Thymus (tissue), 11 donors: ENCODE measurements at regions not wholly inside any gene's neighbourhood (a gene's known extent, or its start where the extent isn't known, plus 50 kb on each side); places are given as distances from the start of the nearest gene placed in this dataset.

Experiments used
- DNase-seq, 9 donors: peaks; one replicate each; pipeline ENCODE4 v3.0.0-alpha.2; 2013; ENCODE audit warnings: low spot score in 9 of 9, low read depth in 6 of 9, missing footprints in 1 of 9
- H3K27ac ChIP-seq, 2 donors: one replicate each; pipeline ENCODE4 v1.5.1; 2013; ENCODE audit warnings: control low read depth in 1 of 2, low read depth in 1 of 2, low read length in 1 of 2, mild to moderate bottlenecking in 1 of 2, moderate library complexity in 1 of 2
- H3K27me3 ChIP-seq, 2 donors: one replicate each; pipeline ENCODE4 v1.5.1; 2013; ENCODE audit warnings: low read length in 1 of 2; ENCODE audit not compliant: control insufficient read depth in 2 of 2, insufficient read depth in 1 of 2
- H3K36me3 ChIP-seq, 2 donors: one replicate each; pipeline ENCODE4 v1.5.1; 2013; ENCODE audit warnings: low read length in 1 of 2, mild to moderate bottlenecking in 1 of 2, moderate library complexity in 1 of 2; ENCODE audit not compliant: control insufficient read depth in 2 of 2, insufficient read depth in 2 of 2
- H3K4me1 ChIP-seq, 2 donors: one replicate each; pipeline ENCODE4 v1.5.1; 2013; ENCODE audit warnings: low read length in 2 of 2; ENCODE audit not compliant: control insufficient read depth in 2 of 2, insufficient read depth in 2 of 2
- H3K4me3 ChIP-seq, 2 donors: one replicate each; pipeline ENCODE4 v1.5.1; 2013; ENCODE audit warnings: low read length in 2 of 2, control low read depth in 1 of 2, mild to moderate bottlenecking in 1 of 2
- H3K9me3 ChIP-seq, 2 donors: one replicate each; pipeline ENCODE4 v1.5.1; 2013; ENCODE audit warnings: low read length in 1 of 2, mild to moderate bottlenecking in 1 of 2; ENCODE audit not compliant: control insufficient read depth in 2 of 2, insufficient read depth in 1 of 2
- WGBS: extraction: QIAGEN DNeasy Blood & Tissue Kit; methylation state at CpG from one replicate; pipeline ENCODE4 v1.1.7; 2013; 5-methylcytosine and 5-hydroxymethylcytosine counted together
- donor health status: healthy.

- Histone ChIP-seq H3K9me3 (no peaks in the 10 kb centered on the region), H3K4me3 (no peak overlapping the region), H3K4me1 (no peaks in the 10 kb centered on the region), H3K27me3 (no peaks in the 10 kb centered on the region), H3K36me3 (no peaks in the 10 kb centered on the region), H3K27ac (peak overlapping the region in 1 of 2 donors; percentile 52)
- 95% methylated on average over 7 of the region's 7 CpGs for WGBS
- no peak for DNase-seq
These were observed 149.3 kb downstream of the SPRY1 start for GRCh38 chr4:123545667-123546572.

DNA sequence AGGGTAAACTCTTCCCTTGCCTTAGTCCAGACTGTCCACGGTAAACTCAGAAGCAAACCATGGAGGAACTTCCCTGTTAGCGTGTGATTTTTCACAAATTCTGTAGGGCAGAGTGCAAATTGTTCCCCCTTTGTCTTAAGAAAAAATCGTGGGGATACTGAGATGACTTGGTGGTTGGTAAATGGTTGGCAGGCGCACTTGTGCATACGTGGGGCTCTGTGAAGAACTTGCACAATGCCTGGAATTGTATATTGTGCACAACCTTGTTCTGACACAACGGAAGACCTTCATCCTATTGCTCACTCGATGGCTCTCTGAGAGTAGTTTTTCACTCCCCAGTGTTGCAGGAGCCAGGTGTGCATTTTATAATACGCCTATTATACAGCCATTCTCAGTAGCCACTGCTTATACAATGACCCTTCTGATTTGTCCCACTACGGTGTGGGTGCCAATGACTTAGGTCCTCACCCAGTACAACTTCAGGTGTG, 150.0 kb downstream of the SPRY1 start:
- Histone ChIP-seq H3K27me3 (no peaks in the 10 kb centered on the region), H3K4me3 (no peak overlapping the region), H3K27ac (peak overlapping the region in 1 of 2 donors; percentile 8), H3K4me1 (no peaks in the 10 kb centered on the region), H3K9me3 (no peaks in the 10 kb centered on the region), H3K36me3 (no peaks in the 10 kb centered on the region)
- 96% methylated on average over 9 of the region's 9 CpGs for WGBS
- no peak for DNase-seq

GRCh38 chr4:123547216-123548165, 150.9 kb downstream of the SPRY1 start:
- 95% methylated on average over 26 of the region's 26 CpGs for WGBS
- DNase-seq, result no peak
- H3K27ac ChIP-seq, result peak overlapping the region; percentile 8 to 45
- no peaks in the 10 kb centered on the region for H3K9me3 ChIP-seq
- H3K36me3 ChIP-seq, result no peaks in the 10 kb centered on the region
- no peak overlapping the region for H3K4me3 ChIP-seq
- H3K4me1 ChIP-seq, result no peaks in the 10 kb centered on the region
- no peaks in the 10 kb centered on the region for H3K27me3 ChIP-seq

DNA sequence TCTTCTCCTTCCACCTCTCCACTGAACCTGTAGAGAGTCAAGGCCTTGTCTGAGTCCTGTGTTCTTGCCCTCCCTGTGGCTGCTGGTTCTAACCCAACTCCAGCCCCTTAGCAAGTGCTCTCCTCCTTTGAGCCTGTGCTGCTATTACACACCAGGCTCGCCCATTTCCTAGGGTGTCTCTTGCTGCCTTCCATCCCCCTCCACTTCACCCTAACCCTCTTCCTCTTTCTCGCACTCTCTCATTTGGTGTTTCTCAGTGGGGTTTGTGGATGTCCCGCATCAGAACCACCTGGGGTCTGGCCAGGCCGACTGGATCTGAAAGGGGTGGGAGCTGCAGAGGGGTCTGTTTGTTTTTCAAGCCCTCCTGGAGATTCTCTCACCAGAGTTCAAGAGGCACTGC, 156.7 kb downstream of the SPRY1 start:
- no peak overlapping the region for H3K4me3 ChIP-seq

DNA sequence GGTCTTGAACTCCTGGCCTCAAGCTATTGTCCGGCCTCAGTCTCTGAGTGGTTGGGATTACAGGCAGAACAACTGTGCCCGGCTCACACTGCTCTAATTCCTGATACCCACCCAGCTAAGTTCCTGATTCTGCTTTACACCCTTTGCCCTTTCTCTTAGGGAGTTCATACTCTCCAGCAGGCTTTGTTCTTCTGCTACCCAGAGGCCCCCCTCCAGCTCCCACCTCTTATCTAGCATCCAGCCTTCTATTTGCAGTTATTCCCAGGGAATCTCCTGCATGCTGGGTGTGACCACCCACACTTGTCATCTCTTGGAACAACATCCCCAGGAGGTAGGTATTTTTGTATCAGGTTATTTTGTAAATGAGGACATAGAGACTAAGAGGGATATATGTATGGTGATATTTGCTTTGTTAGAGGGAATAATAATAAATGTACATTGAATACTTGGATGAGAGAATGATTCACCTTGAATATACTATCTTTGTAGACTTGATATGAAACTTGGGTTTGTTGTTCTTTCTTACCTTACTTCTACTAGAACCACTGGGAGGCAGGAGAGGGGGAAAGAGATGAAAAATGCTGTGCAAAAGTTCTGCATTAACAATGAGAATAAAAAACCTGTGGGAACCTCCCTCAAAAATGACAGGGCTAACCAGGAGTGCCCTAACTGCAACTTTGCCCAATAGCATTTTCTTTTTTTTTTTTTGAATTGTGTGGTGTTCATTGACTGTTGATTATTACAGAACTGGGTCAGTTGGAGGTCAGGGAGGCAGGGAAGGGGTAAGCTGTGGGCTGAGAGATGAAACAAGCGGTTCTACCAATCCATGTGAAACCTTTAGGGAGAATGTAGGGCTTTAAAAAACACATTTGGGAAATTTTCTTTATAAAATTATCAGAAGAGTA, 157.4 kb downstream of the SPRY1 start:
- peaks cover 0 to 10% of the 10 kb centered on the region in 2 donors for H3K4me1 ChIP-seq
- no peaks in the 10 kb centered on the region for H3K36me3 ChIP-seq
- no peak overlapping the region for H3K4me3 ChIP-seq
- 97% methylated on average over 3 of the region's 3 CpGs for WGBS
- no peak overlapping the region for H3K27ac ChIP-seq
- no peaks in the 10 kb centered on the region for H3K27me3 ChIP-seq
- no peaks in the 10 kb centered on the region for H3K9me3 ChIP-seq
- DNase-seq, result no peak

More for the DNA sequence above, 156.7 kb downstream of the SPRY1 start:
- no peaks in the 10 kb centered on the region for H3K36me3 ChIP-seq
- H3K4me1 ChIP-seq, result peaks cover 0 to 10% of the 10 kb centered on the region in 2 donors
- no peak overlapping the region for H3K27ac ChIP-seq
- H3K27me3 ChIP-seq, result no peaks in the 10 kb centered on the region
- WGBS, result 44% methylated on average over 4 of the region's 4 CpGs
- H3K9me3 ChIP-seq, result no peaks in the 10 kb centered on the region
- DNase-seq, result no peak

GRCh38 chr4:123554801-123555232, 158.2 kb downstream of the SPRY1 start:
- Histone ChIP-seq H3K9me3 (no peaks in the 10 kb centered on the region), H3K27me3 (no peaks in the 10 kb centered on the region), H3K4me3 (no peak overlapping the region), H3K36me3 (no peaks in the 10 kb centered on the region), H3K4me1 (peaks cover 0 to 10% of the 10 kb centered on the region in 2 donors), H3K27ac (peak overlapping the region; percentile 12 to 54)
- 84% methylated on average over 5 of the region's 5 CpGs for WGBS
- DNase-seq, result no peak

DNA sequence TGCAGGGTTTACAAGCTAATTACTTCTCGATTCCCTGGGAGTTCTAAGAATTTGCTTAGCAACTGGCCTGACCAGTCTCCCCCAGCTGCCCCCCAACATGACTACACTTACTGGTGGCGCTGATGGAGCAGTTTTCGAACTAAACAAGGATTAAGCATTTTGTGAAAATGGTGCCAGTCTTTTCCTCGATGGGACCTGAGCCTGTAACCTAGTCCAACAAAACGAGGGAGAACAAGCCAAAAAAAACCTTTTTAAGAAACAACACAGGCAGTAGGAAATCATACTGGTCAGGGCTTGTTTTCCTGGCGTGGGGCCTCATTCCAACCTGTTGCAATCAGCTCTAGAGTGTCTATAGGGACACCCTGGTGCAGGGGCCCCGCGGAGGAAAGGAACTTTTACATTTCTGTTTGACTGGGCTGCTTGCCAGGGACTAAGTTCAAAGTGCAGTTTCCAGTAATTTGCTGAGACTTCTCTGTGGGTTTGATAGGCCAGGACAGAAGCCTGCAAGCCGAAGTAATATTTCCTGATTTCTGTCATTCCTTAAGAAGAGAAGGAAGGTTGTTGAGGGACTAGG, 158.7 kb downstream of the SPRY1 start:
- Histone ChIP-seq H3K36me3 (no peaks in the 10 kb centered on the region), H3K4me1 (peaks cover 0 to 10% of the 10 kb centered on the region in 2 donors), H3K27ac (peak overlapping the region; percentile 54 to 64), H3K27me3 (no peaks in the 10 kb centered on the region), H3K4me3 (no peak overlapping the region), H3K9me3 (no peaks in the 10 kb centered on the region)
- WGBS, result 36% methylated on average over 9 of the region's 9 CpGs
- peak in 1 of 9 donors; percentile 38 for DNase-seq

GRCh38 chr4:123555807-123556273, 159.2 kb downstream of the SPRY1 start:
- no peak for DNase-seq
- Histone ChIP-seq H3K36me3 (no peaks in the 10 kb centered on the region), H3K9me3 (no peaks in the 10 kb centered on the region), H3K4me3 (no peak overlapping the region), H3K27me3 (no peaks in the 10 kb centered on the region), H3K4me1 (peaks cover 0 to 10% of the 10 kb centered on the region in 2 donors), H3K27ac (peak overlapping the region; percentile 1 to 64)
- WGBS, result 80% methylated on average over 6 of the region's 6 CpGs
